Neural cell (in vitro differentiated cells): ENCODE measurements at regions not wholly inside any gene's neighbourhood (a gene's known extent, or its start where the extent isn't known, plus 50 kb on each side); places are given as distances from the start of the nearest gene placed in this dataset.
"Not testable (repeated sequence)": the region's sequence is repeated elsewhere in the genome, so short reads cannot be mapped to it uniquely, and the experiment has no call there.

Source experiments
- EZH2 ChIP-seq: fragments of 200-600, 300-800 bp; shearing (Covaris generic), sonication (generic); IDR thresholded peaks from 2 replicates; pipeline ENCODE4 v1.6.1; 2014; ENCODE audit warnings: antibody characterized with exemption, low read length, borderline replicate concordance, mild to moderate bottlenecking; ENCODE audit not compliant: insufficient read depth, poor library complexity, severe bottlenecking
- MXI1 ChIP-seq: fragments of 450-650 bp; conservative IDR thresholded peaks from 2 replicates; pipeline ENCODE4 v1.6.1; 2014; ENCODE audit warnings: antibody characterized with exemption, mild to moderate bottlenecking; ENCODE audit not compliant: poor library complexity, severe bottlenecking
- POLR2AphosphoS5 ChIP-seq: IDR thresholded peaks from 2 replicates; pipeline ENCODE4 v1.6.1; 2012
- RAD21 ChIP-seq: fragments of 450-650 bp; conservative IDR thresholded peaks from 2 replicates; pipeline ENCODE4 v1.6.1; 2014; ENCODE audit warnings: antibody characterized with exemption, mild to moderate bottlenecking, moderate library complexity
- SMC3 ChIP-seq: fragments of 450-650 bp; conservative IDR thresholded peaks from 2 replicates; pipeline ENCODE4 v1.6.1; 2014; ENCODE audit warnings: antibody characterized with exemption, mild to moderate bottlenecking, moderate library complexity; ENCODE audit not compliant: poor library complexity
- TAF1 ChIP-seq: IDR thresholded peaks from 2 replicates; pipeline ENCODE4 v1.6.1; 2012; ENCODE audit warnings: low read depth
- TF ChIP-seq, protein P1 (sequence below): fragments of 450-650 bp; IDR thresholded peaks from 2 replicates; pipeline ENCODE4 v1.5.1; 2014; ENCODE audit warnings: antibody characterized with exemption, mild to moderate bottlenecking, moderate library complexity; ENCODE audit not compliant: poor library complexity, severe bottlenecking
- TF ChIP-seq, protein P2 (sequence below): IDR thresholded peaks from 2 replicates; pipeline ENCODE4 v1.6.1; 2012; ENCODE audit warnings: borderline replicate concordance

DNA sequence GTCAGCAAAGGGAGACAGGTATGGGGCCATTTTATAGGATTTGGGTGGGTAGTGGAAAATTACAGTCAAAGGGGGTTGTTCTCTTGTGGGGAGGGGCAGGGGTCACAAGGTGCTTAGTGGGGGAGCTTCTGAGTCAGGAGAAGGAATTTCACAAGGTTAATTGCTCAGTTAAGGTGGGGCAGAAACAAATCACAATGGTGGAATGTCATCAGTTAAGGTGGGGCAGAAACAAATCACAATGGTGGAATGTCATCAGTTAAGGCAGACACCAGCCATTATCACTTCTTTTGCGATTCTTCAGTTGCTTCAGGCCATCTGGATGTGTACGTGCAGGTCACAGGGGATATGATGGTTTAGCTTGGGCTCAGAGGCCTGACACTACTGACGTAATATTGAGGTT lies 1077.6 kb downstream of the DNAJB9 start:
- TF ChIP-seq, protein P1, sequence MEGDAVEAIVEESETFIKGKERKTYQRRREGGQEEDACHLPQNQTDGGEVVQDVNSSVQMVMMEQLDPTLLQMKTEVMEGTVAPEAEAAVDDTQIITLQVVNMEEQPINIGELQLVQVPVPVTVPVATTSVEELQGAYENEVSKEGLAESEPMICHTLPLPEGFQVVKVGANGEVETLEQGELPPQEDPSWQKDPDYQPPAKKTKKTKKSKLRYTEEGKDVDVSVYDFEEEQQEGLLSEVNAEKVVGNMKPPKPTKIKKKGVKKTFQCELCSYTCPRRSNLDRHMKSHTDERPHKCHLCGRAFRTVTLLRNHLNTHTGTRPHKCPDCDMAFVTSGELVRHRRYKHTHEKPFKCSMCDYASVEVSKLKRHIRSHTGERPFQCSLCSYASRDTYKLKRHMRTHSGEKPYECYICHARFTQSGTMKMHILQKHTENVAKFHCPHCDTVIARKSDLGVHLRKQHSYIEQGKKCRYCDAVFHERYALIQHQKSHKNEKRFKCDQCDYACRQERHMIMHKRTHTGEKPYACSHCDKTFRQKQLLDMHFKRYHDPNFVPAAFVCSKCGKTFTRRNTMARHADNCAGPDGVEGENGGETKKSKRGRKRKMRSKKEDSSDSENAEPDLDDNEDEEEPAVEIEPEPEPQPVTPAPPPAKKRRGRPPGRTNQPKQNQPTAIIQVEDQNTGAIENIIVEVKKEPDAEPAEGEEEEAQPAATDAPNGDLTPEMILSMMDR, result not testable (repeated sequence)
- not testable (repeated sequence) for TF ChIP-seq TAF1, EZH2, POLR2AphosphoS5, RAD21, MXI1, SMC3
- TF ChIP-seq, protein P2, sequence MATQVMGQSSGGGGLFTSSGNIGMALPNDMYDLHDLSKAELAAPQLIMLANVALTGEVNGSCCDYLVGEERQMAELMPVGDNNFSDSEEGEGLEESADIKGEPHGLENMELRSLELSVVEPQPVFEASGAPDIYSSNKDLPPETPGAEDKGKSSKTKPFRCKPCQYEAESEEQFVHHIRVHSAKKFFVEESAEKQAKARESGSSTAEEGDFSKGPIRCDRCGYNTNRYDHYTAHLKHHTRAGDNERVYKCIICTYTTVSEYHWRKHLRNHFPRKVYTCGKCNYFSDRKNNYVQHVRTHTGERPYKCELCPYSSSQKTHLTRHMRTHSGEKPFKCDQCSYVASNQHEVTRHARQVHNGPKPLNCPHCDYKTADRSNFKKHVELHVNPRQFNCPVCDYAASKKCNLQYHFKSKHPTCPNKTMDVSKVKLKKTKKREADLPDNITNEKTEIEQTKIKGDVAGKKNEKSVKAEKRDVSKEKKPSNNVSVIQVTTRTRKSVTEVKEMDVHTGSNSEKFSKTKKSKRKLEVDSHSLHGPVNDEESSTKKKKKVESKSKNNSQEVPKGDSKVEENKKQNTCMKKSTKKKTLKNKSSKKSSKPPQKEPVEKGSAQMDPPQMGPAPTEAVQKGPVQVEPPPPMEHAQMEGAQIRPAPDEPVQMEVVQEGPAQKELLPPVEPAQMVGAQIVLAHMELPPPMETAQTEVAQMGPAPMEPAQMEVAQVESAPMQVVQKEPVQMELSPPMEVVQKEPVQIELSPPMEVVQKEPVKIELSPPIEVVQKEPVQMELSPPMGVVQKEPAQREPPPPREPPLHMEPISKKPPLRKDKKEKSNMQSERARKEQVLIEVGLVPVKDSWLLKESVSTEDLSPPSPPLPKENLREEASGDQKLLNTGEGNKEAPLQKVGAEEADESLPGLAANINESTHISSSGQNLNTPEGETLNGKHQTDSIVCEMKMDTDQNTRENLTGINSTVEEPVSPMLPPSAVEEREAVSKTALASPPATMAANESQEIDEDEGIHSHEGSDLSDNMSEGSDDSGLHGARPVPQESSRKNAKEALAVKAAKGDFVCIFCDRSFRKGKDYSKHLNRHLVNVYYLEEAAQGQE, result not testable (repeated sequence)
